ENCODE measurements at regions not wholly inside any gene's neighbourhood (a gene's known extent, or its start where the extent isn't known, plus 50 kb on each side); places are given as distances from the start of the nearest gene placed in this dataset.

GRCh38 chr22:49023879-49024774 lies 803.5 kb downstream of the BRD1 start:
- CTCF ChIA-PET, result no interaction called here
- Histone ChIP-seq H3K27ac (ENCODE audit: low read length) (no peak overlapping the region), H3K9me3 (ENCODE audit: control insufficient read depth, insufficient read depth, low read depth, low read length) (no peaks in the 10 kb centered on the region), H3K4me1 (ENCODE audit: control insufficient read depth, insufficient read depth, low read length) (no peaks in the 10 kb centered on the region), H3K36me3 (ENCODE audit: control insufficient read depth, insufficient read depth, low read length) (no peaks in the 10 kb centered on the region), H3K4me3 (ENCODE audit: low read depth in 2 of 2, low read length in 2 of 2) (no peak overlapping the region), H3K27me3 (ENCODE audit: control insufficient read depth, insufficient read depth, low read length) (no peaks in the 10 kb centered on the region)
- BruUV-seq (replicated peaks), result no TSS peak
- in situ Hi-C loops (cut with HindIII; ENCODE audit: low pct_unique_long_range_greater_than_20kb, low sequenced_read_pairs) (no loop called here), intact Hi-C loops (cut with micrococcal nuclease; ENCODE audit: unreplicated experiment) (no loop called here)
- POLR2A ChIA-PET, result no interaction called here
- TF ChIP-seq POLR2AphosphoS5 (IDR thresholded peaks at IDR 0.05; ENCODE audit: low read depth, low read length) (no peak), REST (IDR thresholded peaks at IDR 0.05; ENCODE audit: insufficient read depth in 1 of 2, low read depth in 2 of 2, low read length in 1 of 2) (no peak), TCF7L2 (IDR thresholded peaks at IDR 0.05; ENCODE audit: low read depth, low read length) (no peak), SIN3A (IDR thresholded peaks at IDR 0.05; ENCODE audit: borderline replicate concordance, insufficient read depth, low read depth, low read length) (no peak), CTCF (IDR thresholded peaks at IDR 0.05) (no peak)
- ATAC-seq (no peak), DNase-seq (ENCODE audit: low read depth, low spot score) (no peak)

DNA sequence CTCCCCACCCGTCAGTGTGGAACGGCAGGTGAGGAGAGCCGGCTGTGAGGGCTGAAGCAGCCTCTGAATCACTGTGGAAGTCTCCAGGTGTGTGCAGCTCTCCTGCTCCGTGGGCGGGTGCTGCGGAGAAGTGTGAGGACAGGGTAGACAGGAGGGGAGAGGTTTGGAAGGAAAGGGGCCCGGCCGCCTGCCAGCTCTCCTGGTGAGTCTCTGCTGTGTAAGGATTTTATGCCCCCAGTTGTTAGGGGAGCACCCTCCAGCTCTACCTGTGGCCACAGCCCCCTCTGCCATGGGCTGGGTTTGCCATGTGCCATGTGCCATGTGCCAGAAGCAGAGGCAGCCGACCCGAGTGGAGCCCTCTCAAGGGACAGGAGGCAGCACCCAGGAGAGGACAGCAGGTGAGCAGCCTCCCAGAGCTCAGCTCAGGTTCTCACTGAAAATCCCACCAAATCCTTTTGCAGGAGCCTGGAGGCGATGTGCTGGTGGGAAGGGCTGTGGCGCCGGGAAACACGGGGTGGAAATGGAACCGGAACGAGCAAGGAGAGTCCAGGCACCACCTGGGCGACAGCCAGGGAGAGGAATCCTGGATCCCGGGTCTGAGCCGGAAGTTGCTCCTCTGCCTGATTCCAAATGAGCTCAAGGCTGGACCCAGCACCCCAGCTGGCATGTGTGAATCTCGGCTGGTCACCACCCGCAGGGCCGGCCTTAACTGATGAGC lies 804.4 kb downstream of the BRD1 start:
- no peak for ATAC-seq
- no TSS peak for BruUV-seq (replicated peaks)
- no peak for DNase-seq (ENCODE audit: low read depth, low spot score)
- in situ Hi-C loops (cut with HindIII; ENCODE audit: low pct_unique_long_range_greater_than_20kb, low sequenced_read_pairs) (no loop called here), intact Hi-C loops (cut with micrococcal nuclease; ENCODE audit: unreplicated experiment) (no loop called here)
- Histone ChIP-seq H3K27me3 (ENCODE audit: control insufficient read depth, insufficient read depth, low read length) (no peaks in the 10 kb centered on the region), H3K27ac (ENCODE audit: low read length) (no peak overlapping the region), H3K4me1 (ENCODE audit: control insufficient read depth, insufficient read depth, low read length) (no peaks in the 10 kb centered on the region), H3K4me3 (ENCODE audit: low read depth in 2 of 2, low read length in 2 of 2) (no peak overlapping the region), H3K9me3 (ENCODE audit: control insufficient read depth, insufficient read depth, low read depth, low read length) (no peaks in the 10 kb centered on the region), H3K36me3 (ENCODE audit: control insufficient read depth, insufficient read depth, low read length) (no peaks in the 10 kb centered on the region)
- CTCF ChIA-PET, result no interaction called here
- POLR2A ChIA-PET, result no interaction called here
- no peak for TF ChIP-seq POLR2AphosphoS5 (IDR thresholded peaks at IDR 0.05; ENCODE audit: low read depth, low read length)
- TF ChIP-seq REST (IDR thresholded peaks at IDR 0.05; ENCODE audit: insufficient read depth in 1 of 2, low read depth in 2 of 2, low read length in 1 of 2), result no peak
- no peak for TF ChIP-seq CTCF (IDR thresholded peaks at IDR 0.05)
- TF ChIP-seq SIN3A (IDR thresholded peaks at IDR 0.05; ENCODE audit: borderline replicate concordance, insufficient read depth, low read depth, low read length), result no peak
- TF ChIP-seq TCF7L2 (IDR thresholded peaks at IDR 0.05; ENCODE audit: low read depth, low read length), result no peak

Measured in Panc1 (cell line).